ENCODE measurements at regions not wholly inside any gene's neighbourhood (a gene's known extent, or its start where the extent isn't known, plus 50 kb on each side); places are given as distances from the start of the nearest gene placed in this dataset.
A peak's percentile ranks its signal among the peaks of the same experiment; 100 is the strongest.

DNA sequence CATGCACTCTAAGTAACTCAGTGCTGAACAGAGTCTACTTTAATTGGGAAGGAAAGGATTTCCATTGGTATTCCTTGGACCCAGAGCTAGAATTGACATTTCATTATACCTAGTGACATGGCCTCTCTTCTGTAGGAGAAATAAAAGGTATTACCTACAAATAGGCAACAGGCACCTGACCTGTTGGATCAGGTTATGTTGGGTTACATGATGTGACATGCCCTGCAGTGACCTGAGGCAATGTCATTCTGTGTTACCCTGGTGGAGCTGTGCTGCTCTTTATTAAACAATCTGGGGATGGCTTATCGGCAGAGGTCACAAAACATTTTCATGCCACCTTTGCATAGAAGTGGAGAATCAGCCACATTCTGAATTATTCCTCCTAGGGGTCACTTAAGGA is 427.7 kb downstream of the MDFIC start:
- Histone ChIP-seq H3K4me3 (replicated peaks in 1 of 3) (no peak overlapping the region), H3K9me3 (no peaks in the 10 kb centered on the region), H3K27me3 (no peaks in the 10 kb centered on the region), H3K4me1 (no peaks in the 10 kb centered on the region), H3K27ac (no peak overlapping the region), H3K36me3 (no peaks in the 10 kb centered on the region)
- 100% methylated on average over 1 of the region's 1 CpG for WGBS, 2 donors
- intact Hi-C loops (cut with DNase I): no loop called here
- no peak for DNase-seq
- TF ChIP-seq, protein P1, sequence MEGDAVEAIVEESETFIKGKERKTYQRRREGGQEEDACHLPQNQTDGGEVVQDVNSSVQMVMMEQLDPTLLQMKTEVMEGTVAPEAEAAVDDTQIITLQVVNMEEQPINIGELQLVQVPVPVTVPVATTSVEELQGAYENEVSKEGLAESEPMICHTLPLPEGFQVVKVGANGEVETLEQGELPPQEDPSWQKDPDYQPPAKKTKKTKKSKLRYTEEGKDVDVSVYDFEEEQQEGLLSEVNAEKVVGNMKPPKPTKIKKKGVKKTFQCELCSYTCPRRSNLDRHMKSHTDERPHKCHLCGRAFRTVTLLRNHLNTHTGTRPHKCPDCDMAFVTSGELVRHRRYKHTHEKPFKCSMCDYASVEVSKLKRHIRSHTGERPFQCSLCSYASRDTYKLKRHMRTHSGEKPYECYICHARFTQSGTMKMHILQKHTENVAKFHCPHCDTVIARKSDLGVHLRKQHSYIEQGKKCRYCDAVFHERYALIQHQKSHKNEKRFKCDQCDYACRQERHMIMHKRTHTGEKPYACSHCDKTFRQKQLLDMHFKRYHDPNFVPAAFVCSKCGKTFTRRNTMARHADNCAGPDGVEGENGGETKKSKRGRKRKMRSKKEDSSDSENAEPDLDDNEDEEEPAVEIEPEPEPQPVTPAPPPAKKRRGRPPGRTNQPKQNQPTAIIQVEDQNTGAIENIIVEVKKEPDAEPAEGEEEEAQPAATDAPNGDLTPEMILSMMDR (IDR thresholded peaks at IDR 0.05): no peak
- no peak for TF ChIP-seq POLR2A (IDR thresholded peaks at IDR 0.05)

DNA sequence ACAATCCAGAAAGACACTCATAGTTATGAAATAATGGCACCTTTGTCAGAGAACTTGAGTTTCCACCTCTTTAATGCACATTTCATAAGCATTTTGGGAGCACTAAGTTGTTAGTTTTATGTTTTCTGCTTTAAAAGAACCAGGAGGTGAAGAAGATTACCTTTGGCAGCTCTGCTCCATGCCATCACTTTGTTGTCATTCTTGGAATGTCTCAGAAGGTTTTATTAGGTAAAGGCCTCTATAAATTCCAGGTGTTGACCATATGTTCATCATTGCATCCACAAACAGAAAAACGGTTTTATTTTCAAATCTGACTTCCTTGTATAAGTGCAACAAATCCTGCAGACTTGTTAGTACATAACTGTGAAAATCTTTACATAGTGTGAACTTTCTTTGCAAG is 424.8 kb downstream of the MDFIC start:
- H3K4me1 ChIP-seq: no peaks in the 10 kb centered on the region
- no peaks in the 10 kb centered on the region for H3K27me3 ChIP-seq
- H3K36me3 ChIP-seq: no peaks in the 10 kb centered on the region
- DNase-seq: no peak
- no peak overlapping the region for H3K4me3 ChIP-seq (replicated peaks in 1 of 3)
- H3K9me3 ChIP-seq: no peaks in the 10 kb centered on the region
- intact Hi-C loops (cut with DNase I): no loop called here
- WGBS, 2 donors: 64 to 69% methylated on average over 1 of the region's 1 CpG
- TF ChIP-seq, protein P1 (IDR thresholded peaks at IDR 0.05): no peak
- TF ChIP-seq POLR2A (IDR thresholded peaks at IDR 0.05): no peak
- no peak overlapping the region for H3K27ac ChIP-seq

DNA sequence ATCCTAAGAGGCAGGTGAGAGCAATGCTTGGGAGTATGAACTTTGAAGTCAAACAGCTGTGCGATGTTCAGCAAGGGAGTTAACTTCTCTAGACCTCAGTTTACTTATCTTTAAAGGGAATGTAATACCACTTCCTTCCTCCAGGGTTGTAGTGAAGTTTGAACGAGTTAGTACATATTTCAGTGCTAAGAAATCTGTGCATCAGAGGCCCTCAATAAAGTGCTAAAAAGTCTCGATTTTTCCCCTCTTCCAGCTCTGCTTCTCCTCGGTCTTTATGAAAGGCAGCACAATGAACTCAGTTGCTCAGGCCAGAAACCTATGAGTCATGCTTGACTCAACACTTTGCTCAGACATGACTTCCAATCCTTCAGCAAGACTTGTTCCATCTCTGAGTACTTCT is 418.9 kb downstream of the MDFIC start:
- TF ChIP-seq, protein P1 (IDR thresholded peaks at IDR 0.05): peak in 1 of 6 experiments; percentile 5
- TF ChIP-seq POLR2A (IDR thresholded peaks at IDR 0.05): no peak

DNA sequence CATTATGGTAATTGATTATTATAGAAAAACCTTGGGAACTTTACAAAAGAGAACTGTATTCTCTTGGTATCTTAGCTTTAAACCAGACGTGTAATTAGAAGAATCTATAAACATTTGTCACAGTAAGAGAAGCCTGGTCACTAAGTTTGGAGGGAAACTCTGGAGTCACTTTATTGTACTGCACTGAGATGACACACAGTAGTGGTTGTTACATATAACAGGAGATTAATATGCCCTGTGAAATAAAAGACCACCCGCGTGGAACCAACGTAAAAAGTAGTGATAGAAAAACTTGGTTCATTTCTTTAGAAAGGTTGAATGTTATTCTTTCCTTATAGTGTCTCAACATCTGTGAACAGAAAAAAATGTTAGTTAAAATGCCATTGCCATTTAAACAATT is 416.1 kb downstream of the MDFIC start:
- intact Hi-C loops (cut with DNase I): no loop called here
- no peak for DNase-seq
- Histone ChIP-seq H3K36me3 (no peaks in the 10 kb centered on the region), H3K4me3 (replicated peaks in 1 of 3) (no peak overlapping the region), H3K9me3 (no peaks in the 10 kb centered on the region), H3K4me1 (no peaks in the 10 kb centered on the region), H3K27ac (no peak overlapping the region), H3K27me3 (no peaks in the 10 kb centered on the region)
- 86 to 87% methylated on average over 4 of the region's 4 CpGs for WGBS, 2 donors
- TF ChIP-seq, protein P1 (IDR thresholded peaks at IDR 0.05): no peak
- no peak for TF ChIP-seq POLR2A (IDR thresholded peaks at IDR 0.05)

More for the DNA sequence above, 418.9 kb downstream of the MDFIC start:
- Histone ChIP-seq H3K9me3 (no peaks in the 10 kb centered on the region), H3K27ac (no peak overlapping the region), H3K27me3 (no peaks in the 10 kb centered on the region), H3K4me1 (no peaks in the 10 kb centered on the region), H3K36me3 (no peaks in the 10 kb centered on the region), H3K4me3 (replicated peaks in 1 of 3) (no peak overlapping the region)
- 84 to 89% methylated on average over 4 of the region's 4 CpGs for WGBS, 2 donors
- no peak for DNase-seq
- intact Hi-C loops (cut with DNase I): no loop called here

DNA sequence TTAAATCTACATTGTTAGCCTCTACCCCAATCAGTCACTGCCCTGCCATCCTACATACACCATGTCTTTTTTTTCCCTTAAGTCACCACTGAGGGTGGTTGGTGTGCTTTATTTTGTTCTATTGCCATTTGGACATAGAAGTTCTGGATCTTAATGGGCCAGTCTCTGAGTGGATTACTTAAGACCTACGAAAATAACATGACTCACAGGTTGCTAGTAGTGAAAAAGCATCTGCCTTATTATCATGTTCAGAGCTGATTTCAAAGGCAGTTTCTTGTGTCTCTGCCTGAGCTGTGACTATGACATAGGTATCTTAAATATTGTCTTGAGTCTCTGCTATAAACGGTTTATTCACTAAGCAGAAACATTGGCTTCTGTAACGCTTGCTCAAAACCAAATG is 410.8 kb downstream of the MDFIC start:
- no peak overlapping the region for H3K4me3 ChIP-seq (replicated peaks in 1 of 3)
- H3K9me3 ChIP-seq: no peaks in the 10 kb centered on the region
- H3K27ac ChIP-seq: no peak overlapping the region
- no peak for DNase-seq
- 83 to 86% methylated on average over 3 of the region's 3 CpGs for WGBS, 2 donors
- no peaks in the 10 kb centered on the region for H3K36me3 ChIP-seq
- no peaks in the 10 kb centered on the region for H3K27me3 ChIP-seq
- TF ChIP-seq, protein P1 (IDR thresholded peaks at IDR 0.05): no peak
- no peak for TF ChIP-seq POLR2A (IDR thresholded peaks at IDR 0.05)
- no peaks in the 10 kb centered on the region for H3K4me1 ChIP-seq
- intact Hi-C loops (cut with DNase I): no loop called here
